Activated CD4-positive, alpha-beta T cell treated with anti-CD3 and anti-CD28 coated beads, Interleukin-2, Interleukin-4, amounts not matched to agents 100 ng/mL and 50 ng/mL, durations not matched to agents 16 hours and 8 hours (primary cell): ENCODE measurements at regions not wholly inside any gene's neighbourhood (a gene's known extent, or its start where the extent isn't known, plus 50 kb on each side); places are given as distances from the start of the nearest gene placed in this dataset.
"Not testable (repeated sequence)": the region's sequence is repeated elsewhere in the genome, so short reads cannot be mapped to it uniquely, and the experiment has no call there.

Experiments
- DNase-seq: peaks from one replicate; pipeline ENCODE4 v3.0.0-alpha.2; 2020; ENCODE audit warnings: low spot score

GRCh38 chr18:60319129-60319528, 53.4 kb downstream of the MC4R start:
- DNase-seq, result no peak

GRCh38 chr18:60311676-60312360, 60.8 kb downstream of the MC4R start:
- no peak for DNase-seq

- no peak for DNase-seq
Observed at GRCh38 chr18:60295674-60296073, 76.9 kb downstream of the MC4R start.

- DNase-seq, result no peak
Observed at GRCh38 chr18:60292186-60292585, 80.4 kb downstream of the MC4R start.

- DNase-seq, result no peak
Observed at GRCh38 chr18:60279391-60279790, 93.2 kb downstream of the MC4R start.

- DNase-seq, result no peak
Observed at GRCh38 chr18:60277855-60278480, 94.6 kb downstream of the MC4R start.

- no peak for DNase-seq
Observed at GRCh38 chr18:60267391-60268058, 105.0 kb downstream of the MC4R start.

- no peak for DNase-seq
Observed at GRCh38 chr18:60266558-60266957, 106.0 kb downstream of the MC4R start.

- no peak for DNase-seq
Observed at GRCh38 chr18:60259052-60259681, 113.4 kb downstream of the MC4R start.

- no peak for DNase-seq
Observed at GRCh38 chr18:60249388-60249787, 123.2 kb downstream of the MC4R start.

GRCh38 chr18:60248336-60249330, 123.9 kb downstream of the MC4R start:
- no peak for DNase-seq

GRCh38 chr18:60247103-60247502, 125.5 kb downstream of the MC4R start:
- no peak for DNase-seq

GRCh38 chr18:60246606-60247005, 126.0 kb downstream of the MC4R start:
- no peak for DNase-seq

- no peak for DNase-seq
Observed at GRCh38 chr18:60245096-60245495, 127.5 kb downstream of the MC4R start.

- DNase-seq, result not testable (repeated sequence)
Observed at GRCh38 chr18:60239024-60239710, 133.4 kb downstream of the MC4R start.

- no peak for DNase-seq
Observed at GRCh38 chr18:60235164-60235563, 137.4 kb downstream of the MC4R start.

GRCh38 chr18:60232541-60232940, 140.0 kb downstream of the MC4R start:
- DNase-seq, result no peak

- no peak for DNase-seq
Observed at GRCh38 chr18:60228609-60229595, 143.7 kb downstream of the MC4R start.

GRCh38 chr18:60215432-60215831, 157.1 kb downstream of the MC4R start:
- DNase-seq, result no peak

- no peak for DNase-seq
Observed at GRCh38 chr18:60209042-60209441, 163.5 kb downstream of the MC4R start.
